Keratinocyte (primary cell): ENCODE measurements at regions not wholly inside any gene's neighbourhood (a gene's known extent, or its start where the extent isn't known, plus 50 kb on each side); places are given as distances from the start of the nearest gene placed in this dataset.

ENCODE experiments used
- CTCF ChIP-seq, 3 experiments: IDR thresholded peaks in 1 of 3; conservative IDR thresholded peaks in 1 of 3; optimal IDR thresholded peaks in 1 of 3; 2 replicates in 2 of 3; 3 replicates in 1 of 3; pipeline versions ENCODE3 to v1.5.1; 2011; ENCODE audit warnings: low read length in 3 of 3, mild to moderate bottlenecking in 3 of 3, moderate library complexity in 2 of 3, control low read depth in 1 of 3, inconsistent platforms in 1 of 3; ENCODE audit not compliant: insufficient read depth in 2 of 3; ENCODE audit errors: extremely low read depth in 1 of 3
- EZH2 ChIP-seq: IDR thresholded peaks from one replicate; pipeline ENCODE4 v1.6.1; 2012; ENCODE audit warnings: inconsistent platforms, mild to moderate bottlenecking, low read length, moderate library complexity

- no peak for TF ChIP-seq CTCF (optimal IDR thresholded peaks at IDR 0.05 in 1 of 3, IDR thresholded peaks at IDR 0.05 in 1 of 3, conservative IDR thresholded peaks at IDR 0.05 in 1 of 3; ENCODE audit: extremely low read depth in 1 of 3, insufficient read depth in 2 of 3, low read length in 3 of 3)
- TF ChIP-seq EZH2: no peak
Observed at GRCh38 chr2:41441958-41442357, 605.9 kb upstream of the PKDCC start.
